ENCODE measurements at regions not wholly inside any gene's neighbourhood (a gene's known extent, or its start where the extent isn't known, plus 50 kb on each side); places are given as distances from the start of the nearest gene placed in this dataset.

DNA sequence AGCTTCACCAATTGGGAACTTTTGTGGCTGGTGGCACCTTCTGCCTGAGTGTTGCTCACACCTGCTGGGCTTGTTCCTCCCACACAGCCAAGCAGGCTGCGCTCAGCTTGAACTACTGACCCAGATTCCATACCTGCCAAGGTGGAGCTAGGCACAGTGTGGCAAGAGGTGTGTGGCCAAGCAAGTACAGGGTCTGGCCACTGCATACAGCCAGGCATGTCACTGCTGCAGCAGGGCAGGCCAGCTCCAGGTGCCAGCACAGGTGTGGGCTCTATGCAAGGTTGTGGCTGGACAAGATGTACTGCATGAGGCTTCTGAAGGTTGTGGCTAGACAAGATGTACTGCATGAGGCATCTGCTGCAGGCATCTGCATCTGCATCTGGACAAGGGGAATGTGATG, 1254.8 kb downstream of the AMY1C start:
- TF ChIP-seq POLR2A (IDR thresholded peaks at IDR 0.05) (no peak), POLR2AphosphoS5 (IDR thresholded peaks at IDR 0.05; ENCODE audit: insufficient read depth in 1 of 2, low read depth in 1 of 2) (no peak)
- TF ChIP-seq, protein P1, sequence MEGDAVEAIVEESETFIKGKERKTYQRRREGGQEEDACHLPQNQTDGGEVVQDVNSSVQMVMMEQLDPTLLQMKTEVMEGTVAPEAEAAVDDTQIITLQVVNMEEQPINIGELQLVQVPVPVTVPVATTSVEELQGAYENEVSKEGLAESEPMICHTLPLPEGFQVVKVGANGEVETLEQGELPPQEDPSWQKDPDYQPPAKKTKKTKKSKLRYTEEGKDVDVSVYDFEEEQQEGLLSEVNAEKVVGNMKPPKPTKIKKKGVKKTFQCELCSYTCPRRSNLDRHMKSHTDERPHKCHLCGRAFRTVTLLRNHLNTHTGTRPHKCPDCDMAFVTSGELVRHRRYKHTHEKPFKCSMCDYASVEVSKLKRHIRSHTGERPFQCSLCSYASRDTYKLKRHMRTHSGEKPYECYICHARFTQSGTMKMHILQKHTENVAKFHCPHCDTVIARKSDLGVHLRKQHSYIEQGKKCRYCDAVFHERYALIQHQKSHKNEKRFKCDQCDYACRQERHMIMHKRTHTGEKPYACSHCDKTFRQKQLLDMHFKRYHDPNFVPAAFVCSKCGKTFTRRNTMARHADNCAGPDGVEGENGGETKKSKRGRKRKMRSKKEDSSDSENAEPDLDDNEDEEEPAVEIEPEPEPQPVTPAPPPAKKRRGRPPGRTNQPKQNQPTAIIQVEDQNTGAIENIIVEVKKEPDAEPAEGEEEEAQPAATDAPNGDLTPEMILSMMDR (IDR thresholded peaks at IDR 0.05): no peak
